Gastroesophageal sphincter (tissue), 4 donors: ENCODE measurements at regions not wholly inside any gene's neighbourhood (a gene's known extent, or its start where the extent isn't known, plus 50 kb on each side); places are given as distances from the start of the nearest gene placed in this dataset.

Experiments used
- ATAC-seq: fragments of 150-250 bp; one replicate; pipeline ENCODE4 v1.9.1; 2016; ENCODE audit warnings: mild to moderate bottlenecking, moderate library complexity
- H3K27ac ChIP-seq, 4 donors: fragments of 200-600 bp; sonication (generic) in 3 of 4; 1 replicate in 3 of 4; 2 replicates in 1 of 4; pipeline ENCODE4 v1.5.1; 2016 to 2019
- H3K27me3 ChIP-seq: fragments of 200-600 bp; sonication (generic); one replicate; pipeline ENCODE4 v1.5.1; 2019
- H3K36me3 ChIP-seq, 2 donors: fragments of 200-600 bp; sonication (generic); one replicate each; pipeline ENCODE4 v1.5.1; 2019; ENCODE audit warnings: control low read depth in 1 of 2
- H3K4me1 ChIP-seq, 3 donors: fragments of 200-600 bp; sonication (generic); 1 replicate in 2 of 3; 2 replicates in 1 of 3; pipeline ENCODE4 v1.5.1; 2016 to 2019; ENCODE audit warnings: control low read depth in 2 of 3
- H3K4me3 ChIP-seq, 2 donors: fragments of 200-600 bp; sonication (generic); one replicate each; pipeline ENCODE4 v1.5.1; 2019; ENCODE audit warnings: mild to moderate bottlenecking in 1 of 2, moderate library complexity in 1 of 2
- H3K9me3 ChIP-seq, 3 donors: fragments of 200-600 bp; sonication (generic); one replicate each; pipeline ENCODE4 v1.5.1; 2017 to 2019; ENCODE audit warnings: control low read depth in 2 of 3
- EP300 ChIP-seq: sonication (generic); formaldehyde crosslinking; IDR thresholded peaks from one replicate; pipeline ENCODE4 v1.6.1; 2017; ENCODE audit warnings: antibody characterized with exemption, mild to moderate bottlenecking
- POLR2A ChIP-seq, 2 donors: fragments of 450-650 bp; IDR thresholded peaks; one replicate each; pipeline ENCODE4 v1.6.1; 2017; ENCODE audit warnings: antibody characterized with exemption in 2 of 2, mild to moderate bottlenecking in 2 of 2, moderate library complexity in 1 of 2
- POLR2AphosphoS5 ChIP-seq: sonication (generic); formaldehyde crosslinking; IDR thresholded peaks from one replicate; pipeline ENCODE4 v1.6.1; 2017; ENCODE audit warnings: antibody characterized with exemption
- WGBS, 2 donors: methylation state at CpG; one replicate each; pipeline ENCODE4 v1.1.5; 2018; ENCODE audit warnings: low coverage in 1 of 2; 5-methylcytosine and 5-hydroxymethylcytosine counted together
- TF ChIP-seq, protein P1 (sequence below), 4 experiments: fragments of 200-600 bp in 2 of 4; fragments of 450-650 bp in 2 of 4; sonication (generic) in 1 of 4; IDR thresholded peaks; one replicate each; pipeline ENCODE4 v1.5.1; 2017 to 2019; ENCODE audit warnings: antibody characterized with exemption in 4 of 4, mild to moderate bottlenecking in 2 of 4, moderate library complexity in 2 of 4

DNA sequence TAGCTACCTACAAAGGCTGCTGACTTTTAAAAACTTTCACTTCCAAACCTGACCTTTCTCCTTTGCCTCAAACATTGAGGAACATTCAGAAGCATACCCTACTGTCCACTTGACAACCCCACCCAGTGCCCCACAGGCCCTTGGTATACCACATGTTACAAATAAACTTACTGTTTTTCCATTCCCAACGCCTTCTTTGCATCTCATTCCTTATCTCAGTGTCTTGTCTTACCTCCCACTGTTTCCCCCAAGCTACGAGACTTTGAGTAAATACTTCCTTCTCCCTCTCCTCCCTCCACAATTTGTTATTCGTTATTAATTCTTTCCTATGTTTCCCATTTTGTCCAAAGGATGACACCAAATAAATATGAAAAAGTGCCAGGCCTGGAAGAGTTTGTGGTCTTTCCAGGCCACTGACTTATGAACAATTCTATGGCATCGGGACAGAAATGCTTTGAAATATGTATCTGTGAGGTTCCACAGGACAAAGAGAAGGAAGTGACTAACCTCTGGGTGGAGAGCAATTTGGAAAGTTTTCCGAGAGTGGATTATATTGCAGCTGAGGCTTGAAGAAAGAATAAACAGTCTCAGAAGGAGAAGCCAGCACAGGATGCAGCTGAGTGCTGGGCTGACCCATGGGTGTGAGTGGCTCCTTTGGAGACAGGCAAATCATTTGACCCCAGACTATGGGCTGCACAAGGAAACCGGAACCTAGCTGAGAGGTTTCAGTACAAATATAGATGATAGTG, 409.0 kb downstream of the LPIN1 start:
- H3K36me3 ChIP-seq: no peaks in the 10 kb centered on the region
- WGBS, 2 donors: 17 to 23% methylated on average over 6 of the region's 6 CpGs
- peaks cover 6 to 33% (median 6%) of the 10 kb centered on the region in 3 donors for H3K4me1 ChIP-seq
- TF ChIP-seq POLR2AphosphoS5 (peak; percentile 59), EP300 (no peak)
- H3K4me3 ChIP-seq: no peak overlapping the region
- peak overlapping the region in 3 of 4 donors; percentile 20 to 69 (median 33) for H3K27ac ChIP-seq
- no peaks in the 10 kb centered on the region for H3K9me3 ChIP-seq
- H3K27me3 ChIP-seq: no peaks in the 10 kb centered on the region
- peak; percentile 91 for ATAC-seq

DNA sequence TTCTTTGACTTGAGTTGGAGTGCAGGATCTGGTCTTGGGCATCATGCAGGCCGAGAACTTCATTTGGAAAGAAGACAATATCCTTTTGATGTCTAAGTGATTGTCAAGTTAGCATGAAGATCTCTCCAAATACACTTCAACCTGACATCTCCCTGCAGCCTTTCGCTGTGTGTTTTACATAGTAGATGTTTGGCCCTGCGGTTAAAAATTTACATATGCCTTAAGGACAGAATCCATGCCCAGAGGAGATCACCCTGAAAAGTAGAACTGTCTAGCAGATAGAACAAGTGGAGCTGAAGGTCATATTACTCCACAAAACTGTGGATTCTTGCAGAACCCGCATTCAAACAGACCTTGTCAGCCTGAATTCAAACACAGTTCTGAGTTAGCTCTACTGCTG, 409.9 kb downstream of the LPIN1 start:
- Histone ChIP-seq H3K4me3 (no peak overlapping the region), H3K27ac (peak overlapping the region in 2 of 4 donors; percentile 33 to 53), H3K27me3 (no peaks in the 10 kb centered on the region), H3K9me3 (no peaks in the 10 kb centered on the region), H3K4me1 (peaks cover 6 to 33% (median 6%) of the 10 kb centered on the region in 3 donors), H3K36me3 (no peaks in the 10 kb centered on the region)
- whole genome bisulfite sequencing, 2 donors: 71 to 88% methylated on average over 4 of the region's 4 CpGs
- no peak for TF ChIP-seq POLR2A (IDR thresholded peaks at IDR 0.05)
- TF ChIP-seq, protein P1, sequence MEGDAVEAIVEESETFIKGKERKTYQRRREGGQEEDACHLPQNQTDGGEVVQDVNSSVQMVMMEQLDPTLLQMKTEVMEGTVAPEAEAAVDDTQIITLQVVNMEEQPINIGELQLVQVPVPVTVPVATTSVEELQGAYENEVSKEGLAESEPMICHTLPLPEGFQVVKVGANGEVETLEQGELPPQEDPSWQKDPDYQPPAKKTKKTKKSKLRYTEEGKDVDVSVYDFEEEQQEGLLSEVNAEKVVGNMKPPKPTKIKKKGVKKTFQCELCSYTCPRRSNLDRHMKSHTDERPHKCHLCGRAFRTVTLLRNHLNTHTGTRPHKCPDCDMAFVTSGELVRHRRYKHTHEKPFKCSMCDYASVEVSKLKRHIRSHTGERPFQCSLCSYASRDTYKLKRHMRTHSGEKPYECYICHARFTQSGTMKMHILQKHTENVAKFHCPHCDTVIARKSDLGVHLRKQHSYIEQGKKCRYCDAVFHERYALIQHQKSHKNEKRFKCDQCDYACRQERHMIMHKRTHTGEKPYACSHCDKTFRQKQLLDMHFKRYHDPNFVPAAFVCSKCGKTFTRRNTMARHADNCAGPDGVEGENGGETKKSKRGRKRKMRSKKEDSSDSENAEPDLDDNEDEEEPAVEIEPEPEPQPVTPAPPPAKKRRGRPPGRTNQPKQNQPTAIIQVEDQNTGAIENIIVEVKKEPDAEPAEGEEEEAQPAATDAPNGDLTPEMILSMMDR (IDR thresholded peaks at IDR 0.05): no peak
- no peak for TF ChIP-seq POLR2AphosphoS5
- no peak for TF ChIP-seq EP300
- ATAC-seq: no peak

DNA sequence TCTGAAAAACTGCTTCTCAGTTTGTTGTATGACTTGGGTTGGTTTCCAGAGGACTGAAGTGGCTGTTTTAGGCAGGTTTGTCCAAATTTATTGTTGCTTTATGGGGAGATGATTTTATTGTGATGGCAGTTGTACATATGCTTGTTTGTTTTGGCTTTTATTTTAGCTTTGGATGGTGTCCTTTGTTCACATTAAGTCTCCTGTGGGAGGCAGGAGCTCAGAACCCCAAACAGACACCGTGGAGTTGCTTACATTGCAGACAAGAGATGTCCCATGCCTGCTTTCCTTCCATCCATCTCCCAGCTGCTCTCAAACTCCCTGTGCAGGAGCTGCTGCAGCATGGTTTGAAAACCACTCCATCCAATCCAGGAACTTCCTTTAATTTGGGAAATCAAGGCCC, 414.7 kb downstream of the LPIN1 start:
- TF ChIP-seq, protein P1 (IDR thresholded peaks at IDR 0.05): no peak
- TF ChIP-seq POLR2AphosphoS5 (no peak), EP300 (no peak), POLR2A (IDR thresholded peaks at IDR 0.05) (no peak)
- WGBS, 2 donors: 29 to 43% methylated on average over 1 of the region's 1 CpG
- Histone ChIP-seq H3K4me1 (peaks cover under 1 to 10% (median 2%) of the 10 kb centered on the region in 3 donors), H3K9me3 (no peaks in the 10 kb centered on the region), H3K27ac (no peak overlapping the region), H3K27me3 (no peaks in the 10 kb centered on the region), H3K4me3 (no peak overlapping the region), H3K36me3 (no peaks in the 10 kb centered on the region)
- no peak for ATAC-seq

DNA sequence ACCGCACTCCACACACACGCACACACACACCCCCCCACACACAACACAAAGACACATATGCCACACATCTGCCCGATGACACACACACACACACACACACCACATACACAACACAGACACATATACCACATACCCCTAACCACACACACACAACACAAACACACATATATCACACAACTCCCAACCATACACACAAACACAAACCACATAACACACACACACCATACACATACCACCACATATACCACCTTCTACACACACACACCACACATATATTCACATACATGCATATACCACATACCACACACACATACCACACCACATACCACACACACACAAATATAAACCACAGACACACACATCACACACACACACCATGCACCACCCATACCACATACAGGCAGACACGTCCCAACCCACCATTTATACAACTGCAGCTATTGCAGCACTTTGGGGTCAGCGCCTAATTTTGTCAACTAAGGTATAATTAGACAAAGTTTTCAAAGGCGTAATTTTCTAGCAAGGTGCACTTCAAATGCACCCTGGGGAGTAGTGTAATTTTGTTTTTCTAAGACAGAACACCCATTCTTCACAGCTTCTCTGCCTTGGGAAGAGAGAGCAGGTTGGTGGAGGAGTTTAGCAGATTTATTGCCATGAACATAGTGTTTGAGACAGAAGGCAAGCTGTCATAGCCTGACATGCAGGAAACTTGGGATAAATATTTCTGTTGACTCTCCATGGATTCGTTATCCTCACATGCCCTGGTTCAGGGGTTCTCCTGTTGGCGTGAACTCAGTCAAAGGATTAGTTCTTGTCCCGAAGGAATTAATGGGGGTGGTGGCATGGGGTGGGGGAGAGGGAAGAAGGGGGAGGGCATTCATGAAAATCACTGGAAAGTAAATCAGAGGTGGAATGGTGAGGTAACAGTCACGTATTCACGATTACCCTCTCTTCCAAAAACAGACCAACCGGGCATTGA, 416.1 kb downstream of the LPIN1 start:
- TF ChIP-seq, protein P1 (IDR thresholded peaks at IDR 0.05): no peak
- TF ChIP-seq EP300 (no peak), POLR2A (IDR thresholded peaks at IDR 0.05) (no peak), POLR2AphosphoS5 (no peak)
- no peak for ATAC-seq
- no peak overlapping the region for H3K27ac ChIP-seq
- H3K9me3 ChIP-seq: no peaks in the 10 kb centered on the region
- 89 to 91% methylated on average over 10 to 11 of the region's 12 CpGs for WGBS, 2 donors
- no peaks in the 10 kb centered on the region for H3K4me1 ChIP-seq
- H3K4me3 ChIP-seq: no peak overlapping the region
- no peaks in the 10 kb centered on the region for H3K27me3 ChIP-seq
- no peaks in the 10 kb centered on the region for H3K36me3 ChIP-seq

DNA sequence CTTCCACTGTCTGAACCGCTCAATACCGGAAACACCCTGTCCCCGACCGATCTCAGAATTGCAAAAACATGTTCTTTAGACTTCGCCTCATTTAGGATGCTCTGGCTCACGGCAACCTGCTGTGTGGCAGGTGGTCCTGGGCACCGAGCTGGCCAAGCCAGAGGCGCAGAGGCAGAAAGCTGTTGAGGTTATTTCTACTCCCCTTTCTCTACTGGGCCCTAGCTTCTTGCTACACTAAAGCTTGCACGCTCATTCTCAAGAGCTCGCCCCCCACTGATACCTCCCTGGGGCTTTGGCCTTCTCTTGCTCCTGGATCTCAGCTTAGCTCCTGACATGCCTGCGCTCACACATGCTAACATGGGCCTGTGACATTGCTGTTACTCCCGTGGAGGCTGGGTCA, 417.4 kb downstream of the LPIN1 start:
- Histone ChIP-seq H3K4me3 (no peak overlapping the region), H3K27me3 (no peaks in the 10 kb centered on the region), H3K36me3 (no peaks in the 10 kb centered on the region), H3K27ac (no peak overlapping the region), H3K4me1 (peaks cover 4 to 12% (median 5%) of the 10 kb centered on the region in 3 donors), H3K9me3 (no peaks in the 10 kb centered on the region)
- no peak for ATAC-seq
- no peak for TF ChIP-seq POLR2AphosphoS5
- no peak for TF ChIP-seq POLR2A (IDR thresholded peaks at IDR 0.05)
- TF ChIP-seq EP300: no peak
- TF ChIP-seq, protein P1 (IDR thresholded peaks at IDR 0.05): no peak
- 91 to 100% methylated on average over 3 to 11 of the region's 12 CpGs for WGBS, 2 donors
